Neural cell (in vitro differentiated cells): ENCODE measurements at regions not wholly inside any gene's neighbourhood (a gene's known extent, or its start where the extent isn't known, plus 50 kb on each side); places are given as distances from the start of the nearest gene placed in this dataset.

Experiments used
- H2AFZ ChIP-seq: fragments of 200-600, 300-800 bp; sonication (generic), shearing (Covaris generic); 2 replicates; pipeline ENCODE4 v1.6.0; 2014; ENCODE audit warnings: low read depth, mild to moderate bottlenecking, antibody characterized with exemption, low read length, moderate library complexity
- H3F3A ChIP-seq: fragments of 200-600 bp; shearing (Covaris generic); 2 replicates; pipeline ENCODE4 v1.6.1; 2016; ENCODE audit warnings: mild to moderate bottlenecking, moderate library complexity, mixed read lengths, antibody characterized with exemption, low read length; ENCODE audit not compliant: insufficient read depth, poor library complexity, severe bottlenecking
- H3K27ac ChIP-seq: fragments of 200-600, 300-800 bp; sonication (generic), shearing (Covaris generic); 2 replicates; pipeline ENCODE4 v1.5.1; 2014; ENCODE audit warnings: mild to moderate bottlenecking, low read length, moderate library complexity
- H3K27me3 ChIP-seq: fragments of 300-800, 200-600 bp; sonication (generic), shearing (Covaris generic); 2 replicates; pipeline ENCODE4 v1.6.0; 2014; ENCODE audit warnings: mild to moderate bottlenecking, low read depth, low read length, moderate library complexity; ENCODE audit not compliant: insufficient read depth
- H3K36me3 ChIP-seq: fragments of 300-800, 200-600 bp; sonication (generic), shearing (Covaris generic); 2 replicates; pipeline ENCODE4 v1.5.1; 2014; ENCODE audit warnings: mild to moderate bottlenecking, antibody characterized with exemption, low read length, moderate library complexity; ENCODE audit not compliant: insufficient read depth
- H3K4me2 ChIP-seq: fragments of 300-800, 200-600 bp; sonication (generic), shearing (Covaris generic); 2 replicates; pipeline ENCODE4 v1.6.0; 2014; ENCODE audit warnings: mild to moderate bottlenecking, low read length
- H3K4me3 ChIP-seq: fragments of 300-800, 200-600 bp; sonication (generic), shearing (Covaris generic); 2 replicates; pipeline ENCODE4 v1.5.1; 2014; ENCODE audit warnings: mild to moderate bottlenecking, low read length, moderate library complexity
- H3K79me2 ChIP-seq: fragments of 200-600 bp; shearing (Covaris generic); replicated peaks from 2 replicates; pipeline ENCODE4 v1.6.0; 2014; ENCODE audit warnings: mild to moderate bottlenecking, low read length, moderate library complexity; ENCODE audit not compliant: insufficient read depth
- H3K9ac ChIP-seq: fragments of 300-800, 200-600 bp; sonication (generic), shearing (Covaris generic); 2 replicates; pipeline ENCODE4 v1.6.1; 2016; ENCODE audit warnings: mild to moderate bottlenecking, low read length, mixed read lengths
- H3K9me2 ChIP-seq: fragments of 200-600 bp; shearing (Covaris generic); 2 replicates; pipeline ENCODE4 v1.6.1; 2016; ENCODE audit warnings: mild to moderate bottlenecking, low read length, mixed read lengths; ENCODE audit not compliant: insufficient read depth
- H3K9me3 ChIP-seq: fragments of 200-600, 300-800 bp; sonication (generic), shearing (Covaris generic); 2 replicates; pipeline ENCODE4 v1.6.1; 2016; ENCODE audit warnings: mild to moderate bottlenecking, mixed run types, low read length, moderate library complexity, mixed read lengths
- H4K20me1 ChIP-seq: fragments of 200-600 bp; shearing (Covaris generic); 2 replicates; pipeline ENCODE4 v1.6.1; 2016; ENCODE audit warnings: mild to moderate bottlenecking, mixed run types; ENCODE audit not compliant: insufficient read depth
- EP300 ChIP-seq: fragments of 450-650 bp; conservative IDR thresholded peaks from 2 replicates; pipeline ENCODE4 v1.6.1; 2014; ENCODE audit warnings: antibody characterized with exemption, mild to moderate bottlenecking, moderate library complexity; ENCODE audit not compliant: poor library complexity, severe bottlenecking
- EZH2 ChIP-seq: fragments of 200-600, 300-800 bp; shearing (Covaris generic), sonication (generic); IDR thresholded peaks from 2 replicates; pipeline ENCODE4 v1.6.1; 2014; ENCODE audit warnings: antibody characterized with exemption, low read length, borderline replicate concordance, mild to moderate bottlenecking; ENCODE audit not compliant: insufficient read depth, poor library complexity, severe bottlenecking
- MXI1 ChIP-seq: fragments of 450-650 bp; conservative IDR thresholded peaks from 2 replicates; pipeline ENCODE4 v1.6.1; 2014; ENCODE audit warnings: antibody characterized with exemption, mild to moderate bottlenecking; ENCODE audit not compliant: poor library complexity, severe bottlenecking
- POLR2AphosphoS5 ChIP-seq: IDR thresholded peaks from 2 replicates; pipeline ENCODE4 v1.6.1; 2012
- RAD21 ChIP-seq: fragments of 450-650 bp; conservative IDR thresholded peaks from 2 replicates; pipeline ENCODE4 v1.6.1; 2014; ENCODE audit warnings: antibody characterized with exemption, mild to moderate bottlenecking, moderate library complexity
- SMC3 ChIP-seq: fragments of 450-650 bp; conservative IDR thresholded peaks from 2 replicates; pipeline ENCODE4 v1.6.1; 2014; ENCODE audit warnings: antibody characterized with exemption, mild to moderate bottlenecking, moderate library complexity; ENCODE audit not compliant: poor library complexity
- TAF1 ChIP-seq: IDR thresholded peaks from 2 replicates; pipeline ENCODE4 v1.6.1; 2012; ENCODE audit warnings: low read depth
- TF ChIP-seq, protein P1 (sequence below): fragments of 450-650 bp; IDR thresholded peaks from 2 replicates; pipeline ENCODE4 v1.5.1; 2014; ENCODE audit warnings: antibody characterized with exemption, mild to moderate bottlenecking, moderate library complexity; ENCODE audit not compliant: poor library complexity, severe bottlenecking
- TF ChIP-seq, protein P2 (sequence below): IDR thresholded peaks from 2 replicates; pipeline ENCODE4 v1.6.1; 2012; ENCODE audit warnings: borderline replicate concordance

DNA sequence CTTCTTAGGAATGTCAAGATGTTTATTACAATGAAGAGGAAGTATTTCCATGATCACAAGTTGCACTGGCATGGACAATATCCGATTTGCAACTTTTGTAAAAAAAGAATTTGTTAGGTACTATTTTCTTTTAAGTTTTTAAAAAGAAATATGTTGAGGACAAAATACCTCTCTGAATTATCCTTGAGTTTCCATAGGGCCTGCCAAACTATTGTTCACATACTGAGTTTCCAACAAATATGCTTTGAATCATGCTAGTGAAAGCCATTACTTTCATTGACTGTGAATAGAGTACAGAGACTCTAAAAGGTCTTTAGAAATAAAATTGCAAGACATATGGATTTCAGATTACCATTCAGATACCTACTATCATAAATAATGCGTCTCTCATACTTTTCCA, 566.1 kb downstream of the TMEM182 start:
- H3K4me3 ChIP-seq = no peak overlapping the region

DNA sequence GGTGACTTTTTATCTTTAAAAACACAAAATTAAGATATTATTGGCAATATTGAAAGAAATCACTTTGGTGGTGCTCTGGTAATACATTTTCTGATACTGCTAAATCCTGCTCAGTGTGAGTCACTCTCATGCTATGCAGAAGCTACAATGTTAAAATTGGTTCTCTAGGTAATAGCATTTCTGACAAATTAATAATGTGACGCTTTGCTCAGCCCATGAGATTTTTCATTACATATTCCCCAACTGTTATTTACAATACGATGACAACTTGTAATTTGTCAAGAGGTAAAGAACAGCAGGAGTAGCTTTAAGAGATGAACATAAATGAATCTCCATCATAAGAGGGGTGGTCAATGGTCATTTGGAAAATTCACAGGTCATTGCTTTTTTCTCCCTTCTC, 573.6 kb downstream of the TMEM182 start:
- Histone ChIP-seq H2AFZ (no peak overlapping the region), H3K4me3 (no peak overlapping the region), H3K4me2 (no peak overlapping the region), H4K20me1 (no peaks in the 10 kb centered on the region), H3F3A (no peaks in the 10 kb centered on the region), H3K27ac (no peak overlapping the region), H3K79me2 (no peaks in the 10 kb centered on the region), H3K9ac (no peak overlapping the region), H3K9me3 (no peaks in the 10 kb centered on the region), H3K27me3 (no peaks in the 10 kb centered on the region), H3K36me3 (no peaks in the 10 kb centered on the region), H3K9me2 (no peaks in the 10 kb centered on the region)
- TF ChIP-seq TAF1 = no peak
- TF ChIP-seq, protein P1, sequence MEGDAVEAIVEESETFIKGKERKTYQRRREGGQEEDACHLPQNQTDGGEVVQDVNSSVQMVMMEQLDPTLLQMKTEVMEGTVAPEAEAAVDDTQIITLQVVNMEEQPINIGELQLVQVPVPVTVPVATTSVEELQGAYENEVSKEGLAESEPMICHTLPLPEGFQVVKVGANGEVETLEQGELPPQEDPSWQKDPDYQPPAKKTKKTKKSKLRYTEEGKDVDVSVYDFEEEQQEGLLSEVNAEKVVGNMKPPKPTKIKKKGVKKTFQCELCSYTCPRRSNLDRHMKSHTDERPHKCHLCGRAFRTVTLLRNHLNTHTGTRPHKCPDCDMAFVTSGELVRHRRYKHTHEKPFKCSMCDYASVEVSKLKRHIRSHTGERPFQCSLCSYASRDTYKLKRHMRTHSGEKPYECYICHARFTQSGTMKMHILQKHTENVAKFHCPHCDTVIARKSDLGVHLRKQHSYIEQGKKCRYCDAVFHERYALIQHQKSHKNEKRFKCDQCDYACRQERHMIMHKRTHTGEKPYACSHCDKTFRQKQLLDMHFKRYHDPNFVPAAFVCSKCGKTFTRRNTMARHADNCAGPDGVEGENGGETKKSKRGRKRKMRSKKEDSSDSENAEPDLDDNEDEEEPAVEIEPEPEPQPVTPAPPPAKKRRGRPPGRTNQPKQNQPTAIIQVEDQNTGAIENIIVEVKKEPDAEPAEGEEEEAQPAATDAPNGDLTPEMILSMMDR = no peak
- TF ChIP-seq, protein P2, sequence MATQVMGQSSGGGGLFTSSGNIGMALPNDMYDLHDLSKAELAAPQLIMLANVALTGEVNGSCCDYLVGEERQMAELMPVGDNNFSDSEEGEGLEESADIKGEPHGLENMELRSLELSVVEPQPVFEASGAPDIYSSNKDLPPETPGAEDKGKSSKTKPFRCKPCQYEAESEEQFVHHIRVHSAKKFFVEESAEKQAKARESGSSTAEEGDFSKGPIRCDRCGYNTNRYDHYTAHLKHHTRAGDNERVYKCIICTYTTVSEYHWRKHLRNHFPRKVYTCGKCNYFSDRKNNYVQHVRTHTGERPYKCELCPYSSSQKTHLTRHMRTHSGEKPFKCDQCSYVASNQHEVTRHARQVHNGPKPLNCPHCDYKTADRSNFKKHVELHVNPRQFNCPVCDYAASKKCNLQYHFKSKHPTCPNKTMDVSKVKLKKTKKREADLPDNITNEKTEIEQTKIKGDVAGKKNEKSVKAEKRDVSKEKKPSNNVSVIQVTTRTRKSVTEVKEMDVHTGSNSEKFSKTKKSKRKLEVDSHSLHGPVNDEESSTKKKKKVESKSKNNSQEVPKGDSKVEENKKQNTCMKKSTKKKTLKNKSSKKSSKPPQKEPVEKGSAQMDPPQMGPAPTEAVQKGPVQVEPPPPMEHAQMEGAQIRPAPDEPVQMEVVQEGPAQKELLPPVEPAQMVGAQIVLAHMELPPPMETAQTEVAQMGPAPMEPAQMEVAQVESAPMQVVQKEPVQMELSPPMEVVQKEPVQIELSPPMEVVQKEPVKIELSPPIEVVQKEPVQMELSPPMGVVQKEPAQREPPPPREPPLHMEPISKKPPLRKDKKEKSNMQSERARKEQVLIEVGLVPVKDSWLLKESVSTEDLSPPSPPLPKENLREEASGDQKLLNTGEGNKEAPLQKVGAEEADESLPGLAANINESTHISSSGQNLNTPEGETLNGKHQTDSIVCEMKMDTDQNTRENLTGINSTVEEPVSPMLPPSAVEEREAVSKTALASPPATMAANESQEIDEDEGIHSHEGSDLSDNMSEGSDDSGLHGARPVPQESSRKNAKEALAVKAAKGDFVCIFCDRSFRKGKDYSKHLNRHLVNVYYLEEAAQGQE = no peak
- no peak for TF ChIP-seq EP300
- no peak for TF ChIP-seq MXI1

More for the DNA sequence above, 566.1 kb downstream of the TMEM182 start:
- Histone ChIP-seq H3K36me3 (no peaks in the 10 kb centered on the region), H3K27me3 (no peaks in the 10 kb centered on the region), H3K9me3 (no peaks in the 10 kb centered on the region), H3K9me2 (no peaks in the 10 kb centered on the region), H3F3A (no peaks in the 10 kb centered on the region), H3K4me2 (no peak overlapping the region), H2AFZ (no peak overlapping the region), H3K27ac (no peak overlapping the region), H3K9ac (no peak overlapping the region), H3K79me2 (no peaks in the 10 kb centered on the region), H4K20me1 (no peaks in the 10 kb centered on the region)
- TF ChIP-seq EZH2 (no peak), RAD21 (no peak), EP300 (no peak), SMC3 (no peak), POLR2AphosphoS5 (no peak), MXI1 (no peak)
- TF ChIP-seq, protein P1 = no peak
